GM21526 (cell line): ENCODE measurements at regions not wholly inside any gene's neighbourhood (a gene's known extent, or its start where the extent isn't known, plus 50 kb on each side); places are given as distances from the start of the nearest gene placed in this dataset.
"Not testable (repeated sequence)": the region's sequence is repeated elsewhere in the genome, so short reads cannot be mapped to it uniquely, and the experiment has no call there.

Experiments
- ATAC-seq: cut with Tn5 transposase; IDR thresholded peaks from one replicate; pipeline ENCODE4 v1.9.1; 2021; ENCODE audit warnings: moderate library complexity; ENCODE audit not compliant: unreplicated experiment, low FRiP score

DNA sequence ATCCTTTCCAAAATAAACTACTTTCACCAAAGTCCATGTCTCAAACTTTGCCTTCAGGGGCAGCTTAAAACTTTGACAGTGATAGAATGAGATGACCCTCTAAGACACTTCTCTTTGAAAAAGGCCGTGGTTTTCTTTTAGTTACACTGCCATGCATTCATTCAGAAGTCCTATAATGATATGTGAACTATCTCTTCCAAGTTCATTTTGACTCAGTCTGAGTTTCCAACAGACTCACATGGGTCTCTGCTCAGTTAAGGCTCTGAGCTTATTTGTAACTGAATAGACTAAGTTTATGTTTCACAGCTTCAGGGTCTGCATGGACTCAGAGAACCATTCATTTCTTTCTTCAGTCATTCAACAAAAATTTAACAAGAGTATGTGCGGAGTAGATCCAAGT, 208.9 kb upstream of the PRSS1 start:
- no peak for ATAC-seq

DNA sequence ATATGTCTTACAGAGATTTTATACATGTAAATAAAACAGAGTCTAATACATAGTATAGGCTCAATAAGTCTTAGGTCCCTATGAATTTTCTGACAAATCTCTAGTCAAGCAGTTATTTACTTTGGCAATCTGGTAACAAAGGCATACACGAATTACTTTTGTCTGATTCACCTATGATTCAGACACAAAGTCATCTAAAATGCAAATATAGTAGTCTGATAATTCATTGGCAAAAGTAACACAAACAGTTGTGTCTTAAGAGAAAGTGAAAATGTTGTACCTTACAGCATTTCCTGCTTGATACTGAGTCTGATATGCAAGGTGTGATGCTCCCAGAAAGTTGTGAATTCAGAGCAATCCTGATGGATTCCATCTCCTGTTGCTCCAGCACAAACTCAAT, 209.4 kb upstream of the PRSS1 start:
- ATAC-seq, result no peak

DNA sequence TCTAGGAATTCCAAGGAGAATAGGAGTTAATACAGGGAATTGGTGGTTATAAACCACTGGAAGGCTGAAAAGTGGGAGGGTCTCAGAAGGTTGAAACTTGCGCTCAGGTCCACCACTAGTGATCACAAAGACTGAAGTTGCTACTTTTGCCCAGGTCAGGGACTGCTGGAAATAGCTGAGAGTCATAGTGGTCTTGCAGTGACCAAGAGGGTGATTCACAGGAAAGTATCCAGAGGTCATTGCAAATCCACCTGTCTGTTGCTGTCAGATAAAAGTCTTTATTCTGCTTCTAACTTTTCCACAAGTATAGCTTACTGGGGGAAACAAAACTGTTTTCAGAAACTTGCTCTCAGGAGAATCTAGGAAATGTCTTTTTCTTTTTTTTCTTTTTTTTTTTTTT, 211.5 kb upstream of the PRSS1 start:
- ATAC-seq, result no peak

DNA sequence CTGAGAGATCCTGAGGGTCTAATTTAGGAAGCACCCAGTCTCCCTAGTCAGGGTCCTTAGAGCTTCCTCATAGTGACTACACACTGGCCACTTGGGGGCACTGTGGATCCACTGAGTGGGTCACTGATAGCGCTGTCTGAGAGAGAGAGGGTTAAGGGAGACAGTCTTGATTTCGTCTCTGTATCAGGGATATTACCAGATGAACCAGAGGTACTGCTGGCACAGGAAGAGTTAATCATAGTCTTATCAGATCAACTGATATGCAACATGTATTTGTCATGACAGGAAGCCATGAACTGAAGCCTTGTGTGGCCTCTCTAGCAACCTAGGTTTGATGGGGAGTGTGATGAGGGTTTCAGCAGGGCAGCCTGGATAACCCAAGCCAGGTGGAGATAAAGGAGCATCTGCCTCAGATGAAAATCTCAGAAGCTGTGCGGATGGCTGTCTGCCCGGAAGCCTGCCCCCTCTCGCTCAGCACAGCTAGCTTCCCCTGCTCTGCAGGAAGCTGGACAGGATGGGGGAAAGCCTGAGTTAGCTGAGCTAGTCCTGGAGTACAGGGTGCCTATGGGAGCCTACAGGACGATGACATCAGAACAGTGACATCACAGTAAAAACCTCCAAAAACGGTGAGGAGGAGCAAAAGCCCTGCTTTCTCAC, 214.0 kb upstream of the PRSS1 start:
- ATAC-seq, result peak; percentile 98

DNA sequence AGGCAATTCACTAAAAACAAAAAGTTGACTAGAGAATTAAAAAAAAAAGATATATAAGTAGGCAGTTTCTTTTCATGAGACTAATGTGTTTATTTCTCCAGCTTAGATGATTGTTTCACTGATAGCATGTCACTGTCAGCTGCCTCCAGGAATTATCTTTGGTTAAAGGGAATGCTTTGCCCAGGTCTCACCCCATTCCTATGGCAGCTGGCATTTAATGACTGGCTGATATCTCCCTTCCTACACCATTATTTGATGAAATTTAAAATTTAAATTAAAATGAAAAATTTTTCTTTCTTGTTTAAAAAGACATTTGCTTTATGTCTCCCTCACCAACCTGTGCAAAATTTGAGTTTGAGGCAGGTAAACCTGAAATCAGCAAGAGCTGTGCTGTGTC, 214.5 kb upstream of the PRSS1 start:
- ATAC-seq, result no peak

DNA sequence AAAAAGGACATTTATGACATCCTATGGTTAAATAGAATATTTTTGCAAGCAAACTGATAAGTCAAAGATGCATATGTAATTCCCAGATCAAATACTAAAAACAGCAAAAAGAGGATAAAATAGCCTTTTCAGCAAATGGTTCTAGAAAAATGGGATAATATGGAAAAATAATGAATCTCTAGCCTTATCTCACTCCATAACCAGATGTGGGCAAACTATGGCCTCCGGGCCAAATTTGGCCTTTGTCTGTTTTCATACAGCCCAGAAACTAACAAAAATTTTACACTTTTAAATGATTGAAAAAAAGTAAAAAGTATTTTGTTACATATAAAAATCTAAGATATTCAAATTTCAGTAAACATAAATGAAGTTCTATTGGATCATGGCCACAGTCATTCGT, 215.4 kb upstream of the PRSS1 start:
- ATAC-seq, result no peak

DNA sequence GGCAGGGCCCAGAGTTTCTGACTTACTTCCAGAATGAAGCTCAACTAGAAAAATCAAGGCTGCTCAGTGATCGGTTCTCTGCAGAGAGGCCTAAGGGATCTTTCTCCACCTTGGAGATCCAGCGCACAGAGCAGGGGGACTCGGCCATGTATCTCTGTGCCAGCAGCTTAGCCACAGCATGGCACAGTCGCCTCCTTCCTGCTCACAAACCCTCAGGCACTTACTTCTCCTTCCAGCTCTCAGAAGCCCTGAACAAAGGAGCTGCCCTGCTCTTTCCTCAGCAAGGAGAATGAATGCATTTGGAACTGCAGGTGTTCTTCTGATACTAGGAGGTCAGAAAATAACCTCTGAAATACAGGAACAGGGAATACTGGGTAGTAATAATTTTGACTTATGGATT, 219.7 kb upstream of the PRSS1 start:
- no peak for ATAC-seq

DNA sequence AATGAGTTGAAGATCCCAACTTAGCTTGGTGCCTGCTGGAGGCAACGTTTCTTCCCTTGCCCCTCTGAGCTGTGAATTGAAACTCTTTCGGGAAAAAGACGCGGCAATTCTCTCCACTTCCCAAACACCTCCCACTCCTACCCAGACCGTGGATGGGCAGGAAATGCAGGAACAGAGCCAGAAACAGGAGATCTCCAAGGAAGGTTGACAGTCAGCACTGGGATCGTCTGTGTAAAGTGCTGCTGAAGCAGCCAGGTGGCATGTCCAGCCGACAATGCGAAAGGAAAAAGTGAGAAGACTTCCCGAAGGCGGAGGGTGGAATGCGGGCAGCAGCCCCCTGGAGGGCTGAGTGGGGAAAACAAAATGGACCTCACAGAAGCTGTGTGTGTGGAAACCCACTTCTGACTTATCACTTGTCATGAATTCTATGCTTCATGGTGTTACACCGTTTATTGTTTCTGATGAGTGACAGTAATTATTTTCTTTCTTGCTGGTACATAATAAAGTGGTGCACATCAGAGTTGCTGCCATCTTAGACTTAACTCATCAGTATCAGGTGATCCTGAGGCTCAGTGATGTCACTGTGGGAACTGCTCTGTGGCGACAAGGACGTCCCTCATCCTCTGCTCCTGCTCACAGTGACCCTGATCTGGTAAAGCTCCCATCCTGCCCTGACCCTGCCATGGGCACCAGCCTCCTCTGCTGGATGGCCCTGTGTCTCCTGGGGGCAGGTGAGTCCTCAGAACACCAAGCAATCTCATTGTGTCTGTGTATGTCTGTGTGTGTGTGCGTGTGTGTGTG, 220.5 kb upstream of the PRSS1 start:
- no peak for ATAC-seq

DNA sequence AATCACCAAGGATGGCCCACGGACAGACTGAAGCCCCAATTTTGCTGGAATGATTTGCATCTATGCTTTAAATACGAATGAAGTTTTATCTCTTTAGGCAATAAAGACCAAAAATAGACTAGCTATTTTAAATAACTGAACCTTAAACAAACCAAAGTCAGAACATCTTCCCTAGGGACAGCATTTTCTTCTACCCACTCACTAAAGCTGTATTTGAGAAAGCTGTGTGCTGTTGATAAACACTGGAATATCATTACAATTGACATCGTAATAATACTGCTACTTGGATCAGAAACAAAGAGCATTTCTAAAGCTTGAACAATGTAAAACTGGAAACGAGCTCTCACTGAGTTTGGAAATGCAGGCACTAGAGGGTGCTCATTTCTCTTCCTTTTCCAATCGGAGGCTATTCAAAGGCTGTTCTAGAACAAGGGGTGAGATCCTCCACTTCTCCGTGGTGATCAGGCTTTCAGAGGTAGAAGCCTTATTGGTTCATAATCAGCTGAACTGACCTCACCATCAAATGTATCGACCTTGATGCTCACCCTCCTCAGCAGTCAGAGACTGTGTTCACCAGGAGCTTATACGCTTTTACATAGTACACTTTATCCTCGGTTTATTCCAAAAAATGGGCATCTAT, 225.3 kb upstream of the PRSS1 start:
- no peak for ATAC-seq

DNA sequence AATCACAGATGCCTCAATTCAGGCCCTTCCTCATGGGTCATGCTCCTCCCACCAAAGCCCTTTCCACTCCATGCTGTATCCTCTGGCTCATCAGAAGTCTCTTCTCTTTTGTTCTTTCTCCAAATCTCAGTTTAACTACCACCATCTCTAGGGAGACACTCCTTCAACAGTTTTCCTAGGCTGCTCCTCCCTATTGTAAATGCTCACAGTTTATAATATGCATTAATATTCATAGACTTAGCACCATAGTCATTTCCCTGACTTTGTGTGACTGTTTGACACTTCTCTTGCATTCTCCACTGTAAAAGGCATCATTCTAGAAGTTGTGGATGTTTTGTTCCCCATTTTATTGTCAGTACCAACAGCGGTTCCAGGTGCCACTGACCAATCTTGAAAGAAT, 226.5 kb upstream of the PRSS1 start:
- ATAC-seq, result no peak

DNA sequence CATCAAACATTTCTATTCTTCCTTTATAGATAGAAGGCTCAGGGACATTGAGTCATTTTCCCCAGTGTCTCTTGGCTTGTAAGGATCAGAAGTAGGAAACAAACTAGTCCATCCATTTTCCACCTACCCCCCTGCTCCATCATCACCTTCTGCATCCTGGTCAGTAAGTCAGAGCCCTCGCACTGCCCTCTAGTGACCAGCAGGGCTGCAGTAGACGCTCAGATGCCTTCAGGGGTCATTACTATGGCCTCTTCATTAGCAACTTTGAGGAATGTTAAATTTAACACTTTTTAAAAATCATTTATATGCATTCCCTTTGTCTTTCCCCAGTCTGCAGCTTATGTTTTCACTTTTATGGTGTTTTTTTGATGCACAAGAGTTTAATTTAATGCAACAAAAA, 228.4 kb upstream of the PRSS1 start:
- ATAC-seq, result not testable (repeated sequence)

DNA sequence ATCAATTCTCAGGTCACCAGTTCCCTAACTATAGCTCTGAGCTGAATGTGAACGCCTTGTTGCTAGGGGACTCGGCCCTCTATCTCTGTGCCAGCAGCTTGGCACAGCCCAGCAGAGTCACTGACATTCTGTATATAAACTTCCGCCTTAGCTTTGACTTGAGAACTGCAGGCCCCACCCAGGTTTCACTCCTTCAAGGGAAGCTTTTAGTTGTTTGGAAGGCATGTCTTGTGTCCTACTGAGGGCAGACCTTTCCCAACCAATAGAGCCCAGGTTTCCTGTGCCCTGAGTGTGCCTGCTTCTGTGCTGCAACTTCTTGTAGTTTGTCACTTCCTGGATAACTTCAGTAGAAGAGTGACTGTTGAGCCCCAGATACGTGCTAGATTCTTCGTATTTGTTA, 228.8 kb upstream of the PRSS1 start:
- not testable (repeated sequence) for ATAC-seq

DNA sequence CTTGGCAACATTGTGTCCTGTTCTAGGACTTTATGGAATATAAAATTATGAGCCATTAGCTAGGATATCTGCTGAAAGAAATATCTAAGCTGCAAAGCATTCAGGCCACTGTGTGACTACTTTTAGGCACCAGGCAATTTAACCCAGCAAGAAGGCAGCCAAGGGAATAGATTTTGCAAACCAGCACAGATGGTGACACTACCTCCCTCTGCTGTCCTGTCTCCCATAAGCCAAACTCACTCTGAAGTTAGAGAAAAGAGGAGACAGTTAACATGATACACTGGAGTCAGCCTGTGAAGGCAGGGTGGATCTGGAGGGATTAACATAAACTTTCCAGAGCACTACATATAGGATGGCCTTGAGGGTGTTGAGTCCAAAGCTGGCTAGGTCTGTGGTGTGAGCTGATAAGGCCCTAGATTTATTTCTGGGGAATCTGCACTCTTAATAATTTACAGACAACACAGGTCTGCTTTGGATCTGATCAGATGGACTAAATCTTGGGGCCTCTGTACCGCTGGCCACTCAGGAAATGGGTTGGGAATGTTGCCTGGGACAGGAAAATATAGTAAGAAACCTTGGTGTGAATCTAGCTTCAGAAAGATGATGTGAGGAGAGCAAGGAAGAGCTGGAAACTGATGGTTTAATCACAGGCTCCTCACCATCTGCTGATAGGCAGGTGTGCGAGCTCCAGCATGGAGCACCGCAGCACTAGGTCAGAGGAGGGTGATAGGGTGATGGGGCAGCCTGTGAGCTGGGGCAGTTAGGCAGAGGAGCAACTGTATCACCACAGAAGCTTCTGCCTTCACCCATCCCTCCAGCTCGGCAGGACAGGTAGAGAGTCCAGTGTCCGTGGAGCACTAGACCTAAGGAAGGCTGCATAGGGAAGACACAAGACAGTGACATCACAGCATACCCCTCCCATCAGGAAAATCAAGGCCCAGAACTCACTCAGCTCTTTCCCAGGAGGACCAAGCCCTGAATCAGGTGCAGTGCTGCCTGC, 229.9 kb upstream of the PRSS1 start:
- no peak for ATAC-seq

DNA sequence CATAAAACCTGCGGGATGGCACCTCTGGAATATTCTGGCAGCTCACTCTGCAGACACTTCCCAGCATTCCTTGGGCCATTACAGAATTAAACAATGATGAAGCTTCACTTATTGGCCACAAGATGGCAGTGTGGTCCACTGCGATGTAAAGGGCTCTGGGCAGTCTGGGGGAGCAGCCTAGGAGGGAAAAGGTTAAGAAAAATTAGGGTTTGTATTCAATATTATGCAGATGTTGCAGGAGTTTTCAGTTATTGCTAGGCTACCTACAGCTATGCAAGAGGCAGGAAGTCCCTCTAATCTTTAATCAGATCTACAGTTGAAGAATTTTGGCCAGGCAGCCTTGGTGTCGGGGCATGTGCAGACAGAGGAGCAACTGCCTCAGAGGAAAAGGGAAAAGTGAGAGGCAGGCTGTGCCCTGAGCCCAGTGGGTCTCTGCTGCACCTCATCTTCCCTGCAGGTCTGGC, 233.2 kb upstream of the PRSS1 start:
- ATAC-seq, result peak; percentile 93

DNA sequence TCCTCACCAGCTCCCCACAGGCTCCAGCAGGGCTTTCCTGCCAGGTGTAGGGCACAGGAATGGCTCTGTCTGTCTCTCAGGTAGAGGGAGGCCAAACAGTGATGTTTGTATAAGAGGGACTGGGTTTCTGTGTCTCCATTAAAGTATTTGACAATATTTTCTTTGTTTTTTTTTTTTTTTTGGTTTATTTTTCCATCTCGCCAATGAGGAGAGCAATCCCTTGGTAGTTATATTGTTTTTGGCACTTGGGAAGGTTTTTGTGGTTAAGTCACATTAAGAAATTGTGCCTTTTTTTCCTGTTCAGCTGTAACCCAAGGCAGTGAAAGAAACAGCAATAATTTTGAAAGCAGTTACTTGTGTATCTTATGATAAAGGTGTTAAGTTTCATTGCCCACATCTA, 234.6 kb upstream of the PRSS1 start:
- ATAC-seq, result not testable (repeated sequence)

DNA sequence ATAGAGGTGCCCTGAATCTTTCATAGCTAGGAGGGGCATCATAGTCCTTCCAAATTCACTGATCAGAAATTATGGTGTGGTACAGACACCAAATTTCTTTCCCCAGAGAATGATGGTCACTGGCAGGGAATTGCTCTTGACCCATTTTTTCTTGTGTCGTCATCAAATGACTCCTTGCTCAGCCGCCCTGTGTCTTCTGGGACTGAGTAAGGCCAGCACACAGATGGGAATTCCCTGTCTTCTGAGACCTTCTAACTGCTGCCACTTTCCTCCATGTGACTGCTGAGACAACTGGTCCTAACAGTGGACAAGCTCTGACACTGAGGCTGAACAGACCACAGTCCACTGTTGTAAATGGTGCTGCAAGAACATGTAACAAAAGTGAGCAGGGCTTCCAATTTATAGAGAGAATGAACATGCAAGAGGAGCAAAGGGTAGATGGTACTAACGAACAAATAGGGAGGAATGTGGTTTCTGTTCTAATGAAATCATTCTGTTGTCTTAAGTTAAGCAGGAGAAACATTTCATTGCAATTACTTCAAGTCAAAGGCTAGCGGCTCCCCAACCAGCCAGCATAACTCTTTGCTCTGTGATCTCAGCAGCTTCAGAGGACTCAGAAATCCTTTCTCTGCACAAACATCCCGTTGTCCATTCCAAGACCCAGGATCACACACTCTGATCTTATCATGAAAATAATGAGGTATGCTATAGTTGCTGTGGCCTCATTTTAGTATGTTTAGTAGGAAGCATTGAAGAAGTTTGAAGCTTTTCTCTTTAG, 235.9 kb upstream of the PRSS1 start:
- no peak for ATAC-seq

DNA sequence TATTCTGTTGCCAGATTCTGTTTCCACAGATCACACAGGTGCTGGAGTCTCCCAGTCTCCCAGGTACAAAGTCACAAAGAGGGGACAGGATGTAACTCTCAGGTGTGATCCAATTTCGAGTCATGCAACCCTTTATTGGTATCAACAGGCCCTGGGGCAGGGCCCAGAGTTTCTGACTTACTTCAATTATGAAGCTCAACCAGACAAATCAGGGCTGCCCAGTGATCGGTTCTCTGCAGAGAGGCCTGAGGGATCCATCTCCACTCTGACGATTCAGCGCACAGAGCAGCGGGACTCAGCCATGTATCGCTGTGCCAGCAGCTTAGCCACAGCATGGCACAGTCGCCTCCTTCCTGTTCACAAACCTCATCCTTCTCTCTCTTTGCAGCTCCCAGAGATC, 237.5 kb upstream of the PRSS1 start:
- ATAC-seq, result no peak

DNA sequence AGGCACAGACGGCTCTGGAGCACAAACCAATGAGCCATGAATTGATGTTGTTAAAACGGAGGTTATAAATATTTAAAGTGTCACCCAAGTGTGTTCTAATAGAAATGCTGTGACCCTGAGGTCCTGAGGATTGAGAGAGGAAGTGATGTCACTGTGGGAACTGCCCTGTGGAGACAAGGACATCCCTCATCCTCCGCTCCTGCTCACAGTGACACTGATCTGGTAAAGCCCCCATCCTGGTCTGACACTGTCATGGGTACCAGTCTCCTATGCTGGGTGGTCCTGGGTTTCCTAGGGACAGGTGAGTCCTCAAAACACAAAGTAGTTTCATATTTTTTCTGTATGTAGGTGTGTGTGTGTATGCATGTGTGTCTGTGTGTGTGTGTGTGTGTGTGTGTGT, 237.9 kb upstream of the PRSS1 start:
- ATAC-seq, result no peak

DNA sequence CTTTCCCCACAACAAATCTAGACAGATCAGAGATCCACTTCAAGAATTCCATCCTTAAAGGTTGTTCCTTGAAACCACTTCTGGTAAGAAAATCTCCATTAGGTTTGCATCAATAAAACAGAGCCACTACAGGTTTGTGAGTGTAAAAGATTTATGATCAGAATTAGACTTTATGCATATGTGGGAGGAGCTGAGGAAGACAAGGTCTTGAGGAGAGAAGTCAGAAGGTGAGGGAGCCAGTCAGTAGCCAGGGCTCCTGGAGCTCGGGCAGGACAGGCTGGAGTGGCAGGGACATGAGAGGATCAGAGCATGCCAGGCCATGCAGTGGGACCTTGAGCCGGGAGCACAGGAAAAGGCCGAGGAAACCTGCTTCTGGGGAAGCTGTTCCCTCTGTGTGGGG, 240.0 kb upstream of the PRSS1 start:
- ATAC-seq, result not testable (repeated sequence)

DNA sequence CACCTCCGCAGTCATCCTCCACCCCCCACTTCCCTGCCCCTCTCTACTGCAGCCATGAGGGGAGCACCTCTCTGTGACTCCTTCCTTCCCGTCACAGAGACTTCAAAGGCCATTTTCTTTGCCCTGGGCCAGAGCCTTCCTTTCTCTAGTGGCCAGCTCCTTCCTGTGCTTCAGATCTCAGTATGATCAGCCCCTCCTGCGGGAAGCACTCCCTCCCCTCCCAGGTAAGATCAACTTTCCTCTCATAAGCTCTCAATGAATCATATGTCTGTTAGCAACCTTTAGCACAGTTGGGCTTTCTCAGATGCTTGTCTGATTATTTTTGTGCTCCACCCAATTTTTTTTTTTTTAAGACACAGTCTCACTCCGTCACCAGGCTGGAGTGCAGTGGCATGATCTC, 241.0 kb upstream of the PRSS1 start:
- ATAC-seq, result no peak
